ENCODE measurements at regions not wholly inside any gene's neighbourhood (a gene's known extent, or its start where the extent isn't known, plus 50 kb on each side); places are given as distances from the start of the nearest gene placed in this dataset.

DNA sequence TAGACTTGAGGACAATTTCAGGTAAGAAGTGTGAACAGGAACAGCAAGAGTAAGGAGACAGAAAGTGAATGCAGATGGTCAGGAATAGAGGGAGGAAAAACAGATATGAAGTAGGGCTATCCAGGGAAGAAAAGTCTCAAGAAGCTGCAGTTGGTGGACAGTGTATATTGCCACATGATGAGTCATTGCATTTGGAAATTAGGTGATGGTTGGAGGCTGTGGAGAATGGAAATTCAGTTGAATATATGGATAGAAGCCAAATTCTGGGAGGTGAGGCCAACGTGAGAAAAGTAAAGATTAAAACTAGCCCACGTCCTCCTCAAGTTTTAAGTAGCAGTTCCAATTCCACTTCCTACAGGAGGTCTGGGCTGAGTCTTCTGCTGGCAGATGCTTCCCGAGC lies 158.4 kb downstream of the UBE2E3 start (continued):
- TF ChIP-seq BACH2 (CRISPR knock-in tag; IDR thresholded peaks at IDR 0.05; ENCODE audit: borderline replicate concordance) (no peak), CSDC2 (CRISPR knock-in tag; IDR thresholded peaks at IDR 0.05) (no peak), ZNF565 (CRISPR knock-in tag; conservative IDR thresholded peaks at IDR 0.05; ENCODE audit: low read depth) (no peak)

GRCh38 chr2:181139831-181140230 lies 159.4 kb downstream of the UBE2E3 start:
- TF ChIP-seq ZC3H10 (CRISPR knock-in tag; IDR thresholded peaks at IDR 0.05): no peak
- TF ChIP-seq ZNF70 (CRISPR knock-in tag; IDR thresholded peaks at IDR 0.05): no peak
- no peak for TF ChIP-seq POU6F1 (CRISPR knock-in tag; IDR thresholded peaks at IDR 0.05; ENCODE audit: borderline replicate concordance, low read depth)
- TF ChIP-seq CSDC2 (CRISPR knock-in tag; IDR thresholded peaks at IDR 0.05): no peak
- no peak for TF ChIP-seq TCF4 (CRISPR knock-in tag; IDR thresholded peaks at IDR 0.05; ENCODE audit: borderline replicate concordance)
- no peak for TF ChIP-seq GLIS3 (CRISPR knock-in tag; IDR thresholded peaks at IDR 0.05)
- ATAC-seq: no peak

- no peak for ATAC-seq
- no peak for TF ChIP-seq ZNF565 (CRISPR knock-in tag; conservative IDR thresholded peaks at IDR 0.05; ENCODE audit: low read depth)
- no peak for TF ChIP-seq ZFP30 (CRISPR knock-in tag; IDR thresholded peaks at IDR 0.05)
- TF ChIP-seq ARNTL (CRISPR knock-in tag; IDR thresholded peaks at IDR 0.05; ENCODE audit: borderline replicate concordance, low read depth): no peak
- TF ChIP-seq TOX (CRISPR knock-in tag; IDR thresholded peaks at IDR 0.05; ENCODE audit: borderline replicate concordance): no peak
- TF ChIP-seq, protein P1, sequence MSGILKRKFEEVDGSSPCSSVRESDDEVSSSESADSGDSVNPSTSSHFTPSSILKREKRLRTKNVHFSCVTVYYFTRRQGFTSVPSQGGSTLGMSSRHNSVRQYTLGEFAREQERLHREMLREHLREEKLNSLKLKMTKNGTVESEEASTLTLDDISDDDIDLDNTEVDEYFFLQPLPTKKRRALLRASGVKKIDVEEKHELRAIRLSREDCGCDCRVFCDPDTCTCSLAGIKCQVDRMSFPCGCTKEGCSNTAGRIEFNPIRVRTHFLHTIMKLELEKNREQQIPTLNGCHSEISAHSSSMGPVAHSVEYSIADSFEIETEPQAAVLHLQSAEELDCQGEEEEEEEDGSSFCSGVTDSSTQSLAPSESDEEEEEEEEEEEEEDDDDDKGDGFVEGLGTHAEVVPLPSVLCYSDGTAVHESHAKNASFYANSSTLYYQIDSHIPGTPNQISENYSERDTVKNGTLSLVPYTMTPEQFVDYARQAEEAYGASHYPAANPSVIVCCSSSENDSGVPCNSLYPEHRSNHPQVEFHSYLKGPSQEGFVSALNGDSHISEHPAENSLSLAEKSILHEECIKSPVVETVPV (CRISPR knock-in tag; IDR thresholded peaks at IDR 0.05): no peak
- TF ChIP-seq SNAI2 (CRISPR knock-in tag; IDR thresholded peaks at IDR 0.05): no peak
- no peak for TF ChIP-seq ZNF70 (CRISPR knock-in tag; IDR thresholded peaks at IDR 0.05)
- no peak for TF ChIP-seq RARB (CRISPR knock-in tag; IDR thresholded peaks at IDR 0.05)
- TF ChIP-seq PPARA (CRISPR knock-in tag; IDR thresholded peaks at IDR 0.05; ENCODE audit: borderline replicate concordance): no peak
- TF ChIP-seq, protein P2, sequence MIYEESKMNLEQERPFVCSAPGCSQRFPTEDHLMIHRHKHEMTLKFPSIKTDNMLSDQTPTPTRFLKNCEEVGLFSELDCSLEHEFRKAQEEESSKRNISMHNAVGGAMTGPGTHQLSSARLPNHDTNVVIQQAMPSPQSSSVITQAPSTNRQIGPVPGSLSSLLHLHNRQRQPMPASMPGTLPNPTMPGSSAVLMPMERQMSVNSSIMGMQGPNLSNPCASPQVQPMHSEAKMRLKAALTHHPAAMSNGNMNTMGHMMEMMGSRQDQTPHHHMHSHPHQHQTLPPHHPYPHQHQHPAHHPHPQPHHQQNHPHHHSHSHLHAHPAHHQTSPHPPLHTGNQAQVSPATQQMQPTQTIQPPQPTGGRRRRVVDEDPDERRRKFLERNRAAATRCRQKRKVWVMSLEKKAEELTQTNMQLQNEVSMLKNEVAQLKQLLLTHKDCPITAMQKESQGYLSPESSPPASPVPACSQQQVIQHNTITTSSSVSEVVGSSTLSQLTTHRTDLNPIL (CRISPR knock-in tag; IDR thresholded peaks at IDR 0.05; ENCODE audit: low read depth): no peak
- TF ChIP-seq TSHZ2 (CRISPR knock-in tag; IDR thresholded peaks at IDR 0.05): no peak
- no peak for TF ChIP-seq ZNF8 (CRISPR knock-in tag; IDR thresholded peaks at IDR 0.05)
- TF ChIP-seq TCF4 (CRISPR knock-in tag; IDR thresholded peaks at IDR 0.05; ENCODE audit: borderline replicate concordance): no peak
- no peak for TF ChIP-seq POU6F1 (CRISPR knock-in tag; IDR thresholded peaks at IDR 0.05; ENCODE audit: borderline replicate concordance, low read depth)
- TF ChIP-seq ESRRG (CRISPR knock-in tag; IDR thresholded peaks at IDR 0.05): no peak
- TF ChIP-seq, protein P3, sequence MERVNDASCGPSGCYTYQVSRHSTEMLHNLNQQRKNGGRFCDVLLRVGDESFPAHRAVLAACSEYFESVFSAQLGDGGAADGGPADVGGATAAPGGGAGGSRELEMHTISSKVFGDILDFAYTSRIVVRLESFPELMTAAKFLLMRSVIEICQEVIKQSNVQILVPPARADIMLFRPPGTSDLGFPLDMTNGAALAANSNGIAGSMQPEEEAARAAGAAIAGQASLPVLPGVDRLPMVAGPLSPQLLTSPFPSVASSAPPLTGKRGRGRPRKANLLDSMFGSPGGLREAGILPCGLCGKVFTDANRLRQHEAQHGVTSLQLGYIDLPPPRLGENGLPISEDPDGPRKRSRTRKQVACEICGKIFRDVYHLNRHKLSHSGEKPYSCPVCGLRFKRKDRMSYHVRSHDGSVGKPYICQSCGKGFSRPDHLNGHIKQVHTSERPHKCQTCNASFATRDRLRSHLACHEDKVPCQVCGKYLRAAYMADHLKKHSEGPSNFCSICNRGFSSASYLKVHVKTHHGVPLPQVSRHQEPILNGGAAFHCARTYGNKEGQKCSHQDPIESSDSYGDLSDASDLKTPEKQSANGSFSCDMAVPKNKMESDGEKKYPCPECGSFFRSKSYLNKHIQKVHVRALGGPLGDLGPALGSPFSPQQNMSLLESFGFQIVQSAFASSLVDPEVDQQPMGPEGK (CRISPR knock-in tag; IDR thresholded peaks at IDR 0.05; ENCODE audit: borderline replicate concordance): no peak
These were observed 160.0 kb downstream of the UBE2E3 start for GRCh38 chr2:181140414-181140813.

Data from SK-N-SH treated with all-trans-retinoic acid at 6 μM for 48 hours (cell line).